ENCODE measurements at regions not wholly inside any gene's neighbourhood (a gene's known extent, or its start where the extent isn't known, plus 50 kb on each side); places are given as distances from the start of the nearest gene placed in this dataset.

GRCh38 chr2:19282305-19282704 is 76.1 kb downstream of the OSR1 start:
- WGBS, 4 donors = 53 to 74% (median 62%) methylated on average over 4 of the region's 4 CpGs
- DNase-seq (no peak), ATAC-seq (no peak)
- Histone ChIP-seq H3K36me3 (no peaks in the 10 kb centered on the region), H3K4me3 (no peak overlapping the region), H3K9me3 (peaks cover 0 to 5% (median 0%) of the 10 kb centered on the region in 12 donors), H3K4me1 (peaks cover 0 to 7% (median 0%) of the 10 kb centered on the region in 12 donors), H3K27ac (no peak overlapping the region), H3K27me3 (no peaks in the 10 kb centered on the region)
- intact Hi-C loops (cut with DNase I) = no loop called here
- TF ChIP-seq CTCF (IDR thresholded peaks at IDR 0.05) = no peak
- no peak for TF ChIP-seq POLR2A (IDR thresholded peaks at IDR 0.05)

DNA sequence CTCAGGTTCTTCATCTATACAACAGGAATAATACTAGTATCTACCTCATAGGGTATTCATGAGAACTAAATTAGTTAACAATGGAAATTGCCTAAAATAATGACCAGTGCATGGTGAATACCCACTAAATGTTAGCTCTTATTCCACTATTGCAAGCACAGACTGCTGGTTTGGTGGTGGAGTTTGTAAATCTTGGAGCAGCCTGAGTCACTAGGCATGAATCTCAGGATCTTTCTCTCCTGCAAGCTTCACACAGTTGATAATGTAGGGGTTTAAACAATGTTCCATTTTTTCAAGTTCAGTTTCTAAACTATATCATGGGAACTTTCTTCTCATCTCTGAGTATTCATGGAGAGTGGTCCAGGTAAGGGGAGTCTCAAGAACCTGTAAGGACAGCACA is 84.0 kb downstream of the OSR1 start:
- Histone ChIP-seq H3K4me1 (no peaks in the 10 kb centered on the region), H3K36me3 (no peaks in the 10 kb centered on the region), H3K9me3 (peaks cover 0 to 5% (median 0%) of the 10 kb centered on the region in 12 donors), H3K27me3 (no peaks in the 10 kb centered on the region), H3K4me3 (no peak overlapping the region), H3K27ac (no peak overlapping the region)
- no peak for TF ChIP-seq POLR2A (IDR thresholded peaks at IDR 0.05)
- no peak for TF ChIP-seq CTCF (IDR thresholded peaks at IDR 0.05)
- intact Hi-C loops (cut with DNase I) = no loop called here
- ATAC-seq (no peak), DNase-seq (no peak)

- DNase-seq (no peak), ATAC-seq (no peak)
- WGBS, 4 donors = 93 to 94% (median 93%) methylated on average over 1 of the region's 1 CpG
- no peak overlapping the region for H3K27ac ChIP-seq
- no peaks in the 10 kb centered on the region for H3K9me3 ChIP-seq
- intact Hi-C loops (cut with DNase I) = no loop called here
- TF ChIP-seq CTCF (IDR thresholded peaks at IDR 0.05) (no peak), POLR2A (IDR thresholded peaks at IDR 0.05) (no peak)
- H3K4me1 ChIP-seq = no peaks in the 10 kb centered on the region
- no peaks in the 10 kb centered on the region for H3K27me3 ChIP-seq
- no peaks in the 10 kb centered on the region for H3K36me3 ChIP-seq
- no peak overlapping the region for H3K4me3 ChIP-seq
Measured at GRCh38 chr2:19272941-19273470, 85.4 kb downstream of the OSR1 start.

- intact Hi-C loops (cut with DNase I) = no loop called here
- no peaks in the 10 kb centered on the region for H3K36me3 ChIP-seq
Measured at GRCh38 chr2:19272039-19272438, 86.4 kb downstream of the OSR1 start.

More at GRCh38 chr2:19272039-19272438, 86.4 kb downstream of the OSR1 start:
- no peak for TF ChIP-seq POLR2A (IDR thresholded peaks at IDR 0.05)
- TF ChIP-seq CTCF (IDR thresholded peaks at IDR 0.05) = no peak
- H3K9me3 ChIP-seq = no peaks in the 10 kb centered on the region
- no peak overlapping the region for H3K4me3 ChIP-seq
- H3K4me1 ChIP-seq = no peaks in the 10 kb centered on the region
- no peaks in the 10 kb centered on the region for H3K27me3 ChIP-seq
- 68 to 89% (median 80%) methylated on average over 4 of the region's 4 CpGs for WGBS, 4 donors
- H3K27ac ChIP-seq = no peak overlapping the region
- ATAC-seq (no peak), DNase-seq (no peak)

Data from heart left ventricle (tissue), 16 donors.